Hepatocyte (in vitro differentiated cells): ENCODE measurements at regions not wholly inside any gene's neighbourhood (a gene's known extent, or its start where the extent isn't known, plus 50 kb on each side); places are given as distances from the start of the nearest gene placed in this dataset.

ENCODE experiments used
- EZH2 ChIP-seq: fragments of 200-600 bp; sonication (generic); IDR thresholded peaks from 2 replicates; pipeline ENCODE4 v1.6.1; 2016; ENCODE audit warnings: antibody characterized with exemption, mild to moderate bottlenecking, borderline replicate concordance
- EZH2phosphoT487 ChIP-seq: fragments of 200-600 bp; sonication (generic); IDR thresholded peaks from one replicate; pipeline ENCODE4 v1.6.1; 2018; ENCODE audit warnings: antibody characterized with exemption, mild to moderate bottlenecking, low read depth, moderate library complexity; ENCODE audit not compliant: unreplicated experiment, severe bottlenecking
- TF ChIP-seq, protein P1 (sequence below): fragments of 200-600 bp; sonication (generic); IDR thresholded peaks from 2 replicates; pipeline ENCODE4 v1.5.1; 2016; ENCODE audit warnings: antibody characterized with exemption, mild to moderate bottlenecking; ENCODE audit not compliant: poor library complexity

DNA sequence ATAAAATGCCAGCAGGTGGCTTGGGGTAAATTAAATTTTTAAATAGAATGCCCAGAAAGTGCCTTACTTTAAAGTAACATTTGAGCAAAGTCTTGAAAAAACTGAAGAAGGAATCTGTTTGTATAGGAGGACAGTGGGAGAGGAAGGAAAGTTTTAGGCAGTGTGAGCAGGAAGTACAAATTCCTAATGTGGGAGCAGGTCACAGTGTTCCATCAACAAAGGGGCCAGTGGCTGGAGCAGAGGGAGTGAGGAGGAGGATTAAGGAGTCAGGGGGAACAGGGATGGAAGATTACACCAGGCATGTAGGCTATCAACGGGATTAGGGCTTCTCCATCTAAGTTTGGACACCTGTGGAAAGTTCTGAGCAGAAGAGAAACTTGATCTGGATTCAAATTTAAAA is 439.2 kb upstream of the REG3G start:
- no peak for TF ChIP-seq EZH2
- TF ChIP-seq EZH2phosphoT487 = no peak
- TF ChIP-seq, protein P1, sequence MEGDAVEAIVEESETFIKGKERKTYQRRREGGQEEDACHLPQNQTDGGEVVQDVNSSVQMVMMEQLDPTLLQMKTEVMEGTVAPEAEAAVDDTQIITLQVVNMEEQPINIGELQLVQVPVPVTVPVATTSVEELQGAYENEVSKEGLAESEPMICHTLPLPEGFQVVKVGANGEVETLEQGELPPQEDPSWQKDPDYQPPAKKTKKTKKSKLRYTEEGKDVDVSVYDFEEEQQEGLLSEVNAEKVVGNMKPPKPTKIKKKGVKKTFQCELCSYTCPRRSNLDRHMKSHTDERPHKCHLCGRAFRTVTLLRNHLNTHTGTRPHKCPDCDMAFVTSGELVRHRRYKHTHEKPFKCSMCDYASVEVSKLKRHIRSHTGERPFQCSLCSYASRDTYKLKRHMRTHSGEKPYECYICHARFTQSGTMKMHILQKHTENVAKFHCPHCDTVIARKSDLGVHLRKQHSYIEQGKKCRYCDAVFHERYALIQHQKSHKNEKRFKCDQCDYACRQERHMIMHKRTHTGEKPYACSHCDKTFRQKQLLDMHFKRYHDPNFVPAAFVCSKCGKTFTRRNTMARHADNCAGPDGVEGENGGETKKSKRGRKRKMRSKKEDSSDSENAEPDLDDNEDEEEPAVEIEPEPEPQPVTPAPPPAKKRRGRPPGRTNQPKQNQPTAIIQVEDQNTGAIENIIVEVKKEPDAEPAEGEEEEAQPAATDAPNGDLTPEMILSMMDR = no peak
